ENCODE measurements at regions not wholly inside any gene's neighbourhood (a gene's known extent, or its start where the extent isn't known, plus 50 kb on each side); places are given as distances from the start of the nearest gene placed in this dataset.

DNA sequence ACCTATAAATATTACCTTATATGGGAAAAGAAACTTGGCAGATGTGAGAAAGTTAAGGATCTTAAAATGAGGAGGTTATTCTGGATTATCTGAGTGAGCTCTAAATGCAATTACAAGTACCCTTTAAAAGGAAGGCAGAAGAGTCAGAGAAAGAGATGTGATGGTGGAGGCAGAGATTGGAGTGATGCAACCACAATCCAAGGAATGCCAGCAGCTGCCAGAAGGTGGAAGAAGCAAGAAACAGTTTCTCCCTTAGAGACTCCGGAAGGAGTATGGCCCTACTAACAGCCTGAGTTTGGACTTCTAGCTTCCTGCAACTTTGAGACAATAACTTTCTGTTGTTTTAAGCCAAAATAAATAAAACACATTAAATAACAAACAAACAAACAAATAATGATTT lies 108.7 kb upstream of the PRLR start:
- intact Hi-C loops (cut with micrococcal nuclease): no loop called here
- Histone ChIP-seq H3K4me1 (ENCODE audit: control insufficient read depth, insufficient read depth, low read length) (no peaks in the 10 kb centered on the region), H3K4me3 (ENCODE audit: low read length) (no peak overlapping the region), H3K27me3 (ENCODE audit: control insufficient read depth, insufficient read depth, low read length) (no peaks in the 10 kb centered on the region), H3K27ac (ENCODE audit: low read length) (no peak overlapping the region), H3K36me3 (ENCODE audit: control insufficient read depth, insufficient read depth, low read length) (no peaks in the 10 kb centered on the region), H3K9me3 (ENCODE audit: control insufficient read depth, insufficient read depth, low read length) (no peaks in the 10 kb centered on the region)
- TF ChIP-seq, protein P1, sequence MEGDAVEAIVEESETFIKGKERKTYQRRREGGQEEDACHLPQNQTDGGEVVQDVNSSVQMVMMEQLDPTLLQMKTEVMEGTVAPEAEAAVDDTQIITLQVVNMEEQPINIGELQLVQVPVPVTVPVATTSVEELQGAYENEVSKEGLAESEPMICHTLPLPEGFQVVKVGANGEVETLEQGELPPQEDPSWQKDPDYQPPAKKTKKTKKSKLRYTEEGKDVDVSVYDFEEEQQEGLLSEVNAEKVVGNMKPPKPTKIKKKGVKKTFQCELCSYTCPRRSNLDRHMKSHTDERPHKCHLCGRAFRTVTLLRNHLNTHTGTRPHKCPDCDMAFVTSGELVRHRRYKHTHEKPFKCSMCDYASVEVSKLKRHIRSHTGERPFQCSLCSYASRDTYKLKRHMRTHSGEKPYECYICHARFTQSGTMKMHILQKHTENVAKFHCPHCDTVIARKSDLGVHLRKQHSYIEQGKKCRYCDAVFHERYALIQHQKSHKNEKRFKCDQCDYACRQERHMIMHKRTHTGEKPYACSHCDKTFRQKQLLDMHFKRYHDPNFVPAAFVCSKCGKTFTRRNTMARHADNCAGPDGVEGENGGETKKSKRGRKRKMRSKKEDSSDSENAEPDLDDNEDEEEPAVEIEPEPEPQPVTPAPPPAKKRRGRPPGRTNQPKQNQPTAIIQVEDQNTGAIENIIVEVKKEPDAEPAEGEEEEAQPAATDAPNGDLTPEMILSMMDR (IDR thresholded peaks at IDR 0.05): no peak
- 100% methylated on average over 1 of the region's 1 CpG for WGBS (ENCODE audit: insufficient coverage)
- no peak for ATAC-seq
- H3K27ac Mint-ChIP-seq: no peak overlapping the region
- H3K4me1 Mint-ChIP-seq: no peaks in the 10 kb centered on the region
- H3K4me3 Mint-ChIP-seq: no peak overlapping the region
- no peaks in the 10 kb centered on the region for H3K36me3 Mint-ChIP-seq
- no peaks in the 10 kb centered on the region for H3K27me3 Mint-ChIP-seq (ENCODE audit: low read depth in 2 of 2)
- no peak for DNase-seq
- H3K9me3 Mint-ChIP-seq: peaks cover 2 to 5% of the 10 kb centered on the region in 2 donors

DNA sequence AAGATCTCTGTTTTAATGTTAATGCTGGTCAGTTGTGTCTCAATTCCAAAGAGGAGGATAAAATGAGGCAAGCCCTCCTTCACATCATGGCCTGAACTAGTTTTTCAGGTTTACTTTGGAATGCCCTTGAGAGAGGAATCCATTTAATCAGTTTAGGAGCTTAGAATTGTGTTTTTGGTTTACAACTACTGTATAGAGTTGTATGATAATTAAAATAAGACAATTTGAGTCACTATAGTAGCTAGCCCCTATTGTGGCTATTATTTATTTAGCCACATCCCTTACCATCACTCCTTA lies 107.8 kb upstream of the PRLR start:
- ATAC-seq (no peak), DNase-seq (no peak)
- H3K27ac ChIP-seq (ENCODE audit: low read length): no peak overlapping the region
- Mint-ChIP-seq H3K4me3 (no peak overlapping the region), H3K27me3 (ENCODE audit: low read depth in 2 of 2) (no peaks in the 10 kb centered on the region), H3K36me3 (no peaks in the 10 kb centered on the region), H3K9me3 (peaks cover 0 to 3% of the 10 kb centered on the region in 2 donors), H3K27ac (no peak overlapping the region), H3K4me1 (no peaks in the 10 kb centered on the region)
- TF ChIP-seq, protein P1 (IDR thresholded peaks at IDR 0.05): no peak
- no peaks in the 10 kb centered on the region for H3K36me3 ChIP-seq (ENCODE audit: control insufficient read depth, insufficient read depth, low read length)
- intact Hi-C loops (cut with micrococcal nuclease): no loop called here
- H3K9me3 ChIP-seq (ENCODE audit: control insufficient read depth, insufficient read depth, low read length): no peaks in the 10 kb centered on the region
- H3K4me1 ChIP-seq (ENCODE audit: control insufficient read depth, insufficient read depth, low read length): no peaks in the 10 kb centered on the region
- H3K4me3 ChIP-seq (ENCODE audit: low read length): no peak overlapping the region
- no peaks in the 10 kb centered on the region for H3K27me3 ChIP-seq (ENCODE audit: control insufficient read depth, insufficient read depth, low read length)

DNA sequence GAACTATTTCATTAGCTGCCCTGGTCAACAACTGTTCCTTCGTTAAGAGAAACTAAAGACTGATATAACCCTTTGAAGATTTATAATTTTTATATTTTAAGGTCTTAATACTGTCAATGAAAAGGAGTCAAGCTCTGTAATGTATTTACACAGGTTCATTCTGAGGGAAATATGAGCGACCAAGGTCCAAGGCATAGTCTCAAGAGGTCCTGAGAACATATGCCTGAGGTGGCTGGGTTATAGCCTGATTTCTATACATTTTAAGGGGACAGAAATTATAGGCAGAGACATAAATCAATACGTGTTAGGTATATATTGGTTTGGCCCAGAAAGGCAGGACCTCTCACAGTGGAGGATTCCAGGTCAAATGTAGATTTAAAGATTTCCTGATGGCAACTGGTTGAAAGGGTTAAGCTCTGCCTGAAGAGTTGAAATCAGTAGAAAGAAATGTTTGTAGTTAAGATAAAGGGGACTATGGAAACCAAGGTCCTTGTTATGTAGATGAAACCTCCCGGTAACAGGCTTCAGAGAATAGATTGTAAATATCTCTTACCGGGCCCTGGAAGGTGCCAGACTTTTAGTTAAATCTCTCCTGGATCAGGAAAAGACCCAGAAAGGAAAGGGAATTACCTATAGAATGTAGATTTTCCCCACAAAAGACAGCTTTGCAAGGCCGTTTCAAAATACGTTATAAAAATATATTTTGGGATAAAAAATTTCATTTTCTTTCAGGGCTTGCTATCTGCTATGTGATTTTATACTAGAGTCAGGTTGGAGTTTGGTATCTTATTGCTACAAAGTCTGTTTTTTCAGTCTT lies 107.3 kb upstream of the PRLR start:
- no peak overlapping the region for H3K4me3 Mint-ChIP-seq
- no peak overlapping the region for H3K27ac ChIP-seq (ENCODE audit: low read length)
- intact Hi-C loops (cut with micrococcal nuclease): no loop called here
- H3K27ac Mint-ChIP-seq: no peak overlapping the region
- no peaks in the 10 kb centered on the region for H3K27me3 Mint-ChIP-seq (ENCODE audit: low read depth in 2 of 2)
- 85% methylated on average over 4 of the region's 7 CpGs for WGBS (ENCODE audit: insufficient coverage)
- ATAC-seq: no peak
- no peaks in the 10 kb centered on the region for H3K4me1 ChIP-seq (ENCODE audit: control insufficient read depth, insufficient read depth, low read length)
- TF ChIP-seq, protein P1 (IDR thresholded peaks at IDR 0.05): no peak
- no peaks in the 10 kb centered on the region for H3K36me3 Mint-ChIP-seq
- H3K36me3 ChIP-seq (ENCODE audit: control insufficient read depth, insufficient read depth, low read length): no peaks in the 10 kb centered on the region
- H3K9me3 Mint-ChIP-seq: peaks cover 3 to 5% of the 10 kb centered on the region in 2 donors
- no peaks in the 10 kb centered on the region for H3K27me3 ChIP-seq (ENCODE audit: control insufficient read depth, insufficient read depth, low read length)
- DNase-seq: no peak
- no peaks in the 10 kb centered on the region for H3K4me1 Mint-ChIP-seq
- H3K9me3 ChIP-seq (ENCODE audit: control insufficient read depth, insufficient read depth, low read length): no peaks in the 10 kb centered on the region
- no peak overlapping the region for H3K4me3 ChIP-seq (ENCODE audit: low read length)

DNA sequence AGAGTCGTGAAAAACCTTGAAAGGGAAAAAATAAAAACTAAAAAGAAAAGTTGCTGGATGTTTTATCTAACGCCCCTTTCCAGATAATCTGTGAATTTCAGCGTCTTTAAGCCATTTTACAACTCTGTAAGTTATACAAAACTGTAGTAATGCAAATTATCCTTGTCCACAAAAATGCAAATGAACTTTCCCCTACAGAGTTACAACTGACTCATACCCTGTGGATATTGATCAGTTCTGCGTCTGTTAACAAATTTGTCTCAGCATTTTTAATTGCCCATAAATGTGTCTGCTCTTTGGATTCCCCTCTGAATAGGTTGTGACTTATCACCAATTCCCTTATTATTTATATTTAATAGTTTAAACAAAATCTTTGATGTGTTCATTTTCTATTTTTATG lies 105.9 kb upstream of the PRLR start:
- no peak for ATAC-seq
- Mint-ChIP-seq H3K27ac (no peak overlapping the region), H3K36me3 (no peaks in the 10 kb centered on the region), H3K4me1 (no peaks in the 10 kb centered on the region), H3K4me3 (no peak overlapping the region), H3K27me3 (ENCODE audit: low read depth in 2 of 2) (no peaks in the 10 kb centered on the region), H3K9me3 (peaks cover 3 to 5% of the 10 kb centered on the region in 2 donors)
- TF ChIP-seq, protein P1 (IDR thresholded peaks at IDR 0.05): no peak
- Histone ChIP-seq H3K27me3 (ENCODE audit: control insufficient read depth, insufficient read depth, low read length) (no peaks in the 10 kb centered on the region), H3K27ac (ENCODE audit: low read length) (no peak overlapping the region), H3K4me3 (ENCODE audit: low read length) (no peak overlapping the region), H3K9me3 (ENCODE audit: control insufficient read depth, insufficient read depth, low read length) (no peaks in the 10 kb centered on the region), H3K36me3 (ENCODE audit: control insufficient read depth, insufficient read depth, low read length) (no peaks in the 10 kb centered on the region), H3K4me1 (ENCODE audit: control insufficient read depth, insufficient read depth, low read length) (no peaks in the 10 kb centered on the region)
- WGBS (ENCODE audit: insufficient coverage): 100% methylated on average over 1 of the region's 4 CpGs
- intact Hi-C loops (cut with micrococcal nuclease): no loop called here
- DNase-seq: no peak

Measured in natural killer cell (primary cell).